ENCODE measurements at regions not wholly inside any gene's neighbourhood (a gene's known extent, or its start where the extent isn't known, plus 50 kb on each side); places are given as distances from the start of the nearest gene placed in this dataset.

GRCh38 chr2:58434692-58435091 lies 193.6 kb upstream of the FANCL start:
- H3K4me1 ChIP-seq: no peaks in the 10 kb centered on the region
- no peak for ATAC-seq
- H3K4me2 ChIP-seq: no peak overlapping the region
- FAIRE-seq: no peak
- H3K9me3 ChIP-seq: no peaks in the 10 kb centered on the region
- 44% methylated on average over 1 of the region's 1 CpG for WGBS (ENCODE audit: missing lambda C conversion rate)
- no peak overlapping the region for H3K27ac ChIP-seq
- CTCF ChIA-PET: interaction anchor here (2.0 kb wide), 1 partner anchor 13 kb away, joined by 8 read pairs; no protein-coding TSS in a partner anchor
- POLR2A ChIA-PET: no interaction called here
- no peak overlapping the region for H3K4me3 ChIP-seq
- no peak for DNase-seq (ENCODE audit: low read depth in 1 of 2, low spot score in 1 of 2)
- TF ChIP-seq ZFP36 (IDR thresholded peaks at IDR 0.05; ENCODE audit: borderline replicate concordance, partially characterized antibody) (no peak), MYC (IDR thresholded peaks at IDR 0.05; ENCODE audit: borderline replicate concordance, low read length) (no peak), TP53 (CRISPR knock-in tag; IDR thresholded peaks at IDR 0.05) (no peak), BHLHE40 (IDR thresholded peaks at IDR 0.05; ENCODE audit: low read depth, low read length) (no peak), FOXS1 (CRISPR knock-in tag; IDR thresholded peaks at IDR 0.05) (no peak)

DNA sequence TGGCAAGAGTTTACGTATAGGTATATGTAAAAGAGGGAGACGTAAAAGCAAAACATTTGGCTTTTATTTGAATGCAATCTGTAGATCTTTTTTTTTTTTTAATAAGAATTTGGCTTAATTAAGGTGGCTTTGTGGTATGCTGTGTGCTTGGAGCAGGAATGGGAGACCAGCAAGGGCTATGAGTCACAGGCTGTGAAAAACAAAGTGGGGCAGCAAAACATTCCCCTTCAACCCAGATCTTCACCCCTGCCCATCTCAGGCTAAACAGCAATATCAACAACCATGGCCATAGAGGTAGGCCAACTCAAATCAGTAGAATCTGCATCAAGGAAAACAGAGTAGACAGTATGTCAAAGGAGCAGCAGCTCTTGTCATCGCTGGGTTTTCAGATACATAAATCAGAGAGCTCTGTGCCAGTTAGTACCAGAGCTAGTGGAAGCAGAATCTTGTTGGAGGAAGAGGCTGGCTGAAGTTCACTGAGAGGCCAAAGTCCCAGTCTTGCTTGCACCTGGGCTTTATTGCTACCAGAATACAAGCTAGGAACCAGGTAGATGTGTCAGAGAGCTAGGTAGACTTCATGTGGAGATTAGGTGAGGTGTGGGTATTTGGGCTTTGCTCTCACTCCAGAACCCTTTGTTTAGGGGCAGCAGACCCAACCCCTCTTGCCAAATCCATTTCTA lies 191.5 kb upstream of the FANCL start:
- POLR2A ChIA-PET: no interaction called here
- CTCF ChIA-PET: interaction anchor here (1.9 kb wide), 1 partner anchor 15 kb away, joined by 6 read pairs; no protein-coding TSS in a partner anchor
- Histone ChIP-seq H3K9me3 (no peaks in the 10 kb centered on the region), H3K27ac (no peak overlapping the region), H3K4me2 (no peak overlapping the region), H3K4me1 (no peaks in the 10 kb centered on the region), H3K4me3 (no peak overlapping the region)
- ATAC-seq (no peak), DNase-seq (ENCODE audit: low read depth in 1 of 2, low spot score in 1 of 2) (no peak), FAIRE-seq (no peak)
- 76% methylated on average over 3 of the region's 3 CpGs for whole genome bisulfite sequencing (ENCODE audit: missing lambda C conversion rate)
- TF ChIP-seq RCOR1 (IDR thresholded peaks at IDR 0.05; ENCODE audit: low read depth, low read length) (no peak), CBX2 (IDR thresholded peaks at IDR 0.05; ENCODE audit: borderline replicate concordance, low read depth) (no peak), ZC3H11A (IDR thresholded peaks at IDR 0.05) (no peak), HOXB13 (CRISPR knock-in tag; IDR thresholded peaks at IDR 0.05; ENCODE audit: low read depth) (no peak), BCL3 (IDR thresholded peaks at IDR 0.05) (no peak), HDAC2 (IDR thresholded peaks at IDR 0.05) (no peak), ZNF302 (CRISPR knock-in tag; IDR thresholded peaks at IDR 0.05) (no peak)

DNA sequence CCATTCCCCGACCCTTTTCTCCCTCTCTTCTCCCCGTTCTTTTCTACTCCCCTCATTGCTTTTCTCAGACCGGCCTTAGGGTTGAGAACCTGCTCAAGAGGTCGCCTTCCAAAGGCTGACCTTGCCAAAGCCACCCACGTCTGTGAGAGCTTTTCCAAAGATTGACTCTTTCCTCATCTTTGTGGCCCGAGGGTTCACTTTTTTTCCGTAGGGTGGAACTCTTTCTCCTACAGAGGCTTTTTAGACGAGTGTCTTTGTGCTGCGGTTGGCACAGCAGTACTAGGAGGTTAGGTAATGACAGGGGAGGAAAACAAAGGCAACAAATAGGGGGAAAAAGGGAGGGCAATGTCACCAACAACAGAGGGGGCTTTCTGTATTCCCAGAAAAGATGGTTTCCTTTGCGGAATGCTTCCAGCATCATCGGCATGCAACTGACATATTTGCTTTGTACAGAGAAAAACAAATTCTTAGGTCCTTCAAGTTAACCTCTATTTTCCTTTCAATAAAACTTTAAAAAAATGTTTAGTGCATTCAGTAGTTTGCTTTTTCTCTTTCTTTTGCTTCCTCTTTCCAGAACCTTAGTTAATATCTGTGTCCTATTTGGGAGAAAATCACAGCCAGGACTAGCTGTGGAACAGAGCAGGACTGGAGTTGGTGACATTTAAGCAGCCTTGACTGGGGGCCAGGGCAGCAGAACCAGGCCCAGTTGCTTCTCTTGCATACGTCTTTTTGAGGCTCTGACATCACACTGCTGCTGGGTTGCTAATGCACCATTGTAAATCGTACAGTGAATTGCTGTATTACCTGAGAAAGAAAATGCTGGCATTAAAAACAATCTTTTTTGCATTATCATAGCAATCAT lies 188.1 kb upstream of the FANCL start:
- CTCF ChIA-PET: no interaction called here
- FAIRE-seq (no peak), DNase-seq (ENCODE audit: low read depth in 1 of 2, low spot score in 1 of 2) (no peak), ATAC-seq (peak; percentile 8 to 29; a peak in 3 of 6 replicates)
- Histone ChIP-seq H3K4me1 (peaks cover 7% of the 10 kb centered on the region; the same call in 2 of the 3 replicates), H3K27ac (peak overlapping the region in 1 of 2 experiments; percentile 85; a peak in 4 of 6 replicates), H3K4me3 (peak overlapping the region; percentile 56), H3K4me2 (peak overlapping the region; percentile 91), H3K9me3 (no peaks in the 10 kb centered on the region)
- POLR2A ChIA-PET: no interaction called here
- 61% methylated on average over 13 of the region's 13 CpGs for WGBS (ENCODE audit: missing lambda C conversion rate)
- TF ChIP-seq FOSB (CRISPR knock-in tag; IDR thresholded peaks at IDR 0.05): no peak
- no peak for TF ChIP-seq HOXA7 (CRISPR knock-in tag; IDR thresholded peaks at IDR 0.05)
- TF ChIP-seq BCL3 (IDR thresholded peaks at IDR 0.05): no peak
- no peak for TF ChIP-seq MAZ (IDR thresholded peaks at IDR 0.05; ENCODE audit: borderline replicate concordance, low read depth, low read length)
- no peak for TF ChIP-seq KDM1A (IDR thresholded peaks at IDR 0.05; ENCODE audit: low read depth)
- no peak for TF ChIP-seq JUN (IDR thresholded peaks at IDR 0.05)
- no peak for TF ChIP-seq EHMT2 (IDR thresholded peaks at IDR 0.05; ENCODE audit: low read depth)
- TF ChIP-seq, protein P1, sequence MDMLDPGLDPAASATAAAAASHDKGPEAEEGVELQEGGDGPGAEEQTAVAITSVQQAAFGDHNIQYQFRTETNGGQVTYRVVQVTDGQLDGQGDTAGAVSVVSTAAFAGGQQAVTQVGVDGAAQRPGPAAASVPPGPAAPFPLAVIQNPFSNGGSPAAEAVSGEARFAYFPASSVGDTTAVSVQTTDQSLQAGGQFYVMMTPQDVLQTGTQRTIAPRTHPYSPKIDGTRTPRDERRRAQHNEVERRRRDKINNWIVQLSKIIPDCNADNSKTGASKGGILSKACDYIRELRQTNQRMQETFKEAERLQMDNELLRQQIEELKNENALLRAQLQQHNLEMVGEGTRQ (IDR thresholded peaks at IDR 0.05): no peak
- TF ChIP-seq EP300 (IDR thresholded peaks at IDR 0.05): no peak
- no peak for TF ChIP-seq CBX8 (IDR thresholded peaks at IDR 0.05)
- TF ChIP-seq RCOR1 (IDR thresholded peaks at IDR 0.05; ENCODE audit: low read depth, low read length): no peak
- TF ChIP-seq RAD21 (conservative IDR thresholded peaks at IDR 0.05 in 1 of 2, IDR thresholded peaks at IDR 0.05 in 1 of 2): no peak
- no peak for TF ChIP-seq NFE2L2 (conservative IDR thresholded peaks at IDR 0.05; ENCODE audit: low read length)
- no peak for TF ChIP-seq GATA3 (IDR thresholded peaks at IDR 0.05; ENCODE audit: borderline replicate concordance)
- TF ChIP-seq POLR2A (IDR thresholded peaks at IDR 0.05; ENCODE audit: low read length): no peak
- TF ChIP-seq PHF8 (IDR thresholded peaks at IDR 0.05; ENCODE audit: borderline replicate concordance, low read depth): no peak
- TF ChIP-seq RARB (CRISPR knock-in tag; IDR thresholded peaks at IDR 0.05): no peak
- no peak for TF ChIP-seq FOSL2 (IDR thresholded peaks at IDR 0.05)
- TF ChIP-seq FOSL2 (CRISPR knock-in tag; IDR thresholded peaks at IDR 0.05): no peak

All from A549 (cell line).